ENCODE measurements at regions not wholly inside any gene's neighbourhood (a gene's known extent, or its start where the extent isn't known, plus 50 kb on each side); places are given as distances from the start of the nearest gene placed in this dataset.
"Not testable (repeated sequence)": the region's sequence is repeated elsewhere in the genome, so short reads cannot be mapped to it uniquely, and the experiment has no call there.

DNA sequence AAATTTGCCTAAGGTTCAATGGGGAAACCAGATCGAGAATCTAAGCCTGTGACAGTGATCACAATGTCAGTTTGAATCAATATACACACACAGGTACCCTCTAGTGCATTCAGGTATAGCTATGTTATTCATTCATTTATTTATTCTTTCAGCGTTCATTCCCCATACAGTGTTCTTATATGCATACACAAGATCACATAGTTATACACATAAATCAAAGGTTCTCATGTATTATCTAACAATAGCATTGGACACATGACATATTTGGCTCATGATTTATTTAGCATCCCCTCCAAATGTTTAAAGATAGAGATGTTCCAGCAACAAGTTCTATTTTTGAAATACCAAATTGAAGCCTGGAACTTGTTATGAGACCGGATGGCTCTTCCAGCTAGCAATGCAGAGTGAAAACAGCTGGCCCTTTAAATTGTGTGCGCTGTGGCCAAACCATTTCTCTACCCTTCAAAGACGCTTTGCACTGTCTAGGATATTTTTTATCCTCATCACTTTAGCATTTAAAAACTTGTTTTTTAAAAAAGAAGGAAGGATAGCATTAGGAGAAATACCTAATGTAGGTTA, 131.0 kb downstream of the ATXN3L start:
- no peak for FAIRE-seq
- no peak for DNase-seq (ENCODE audit: low spot score)

DNA sequence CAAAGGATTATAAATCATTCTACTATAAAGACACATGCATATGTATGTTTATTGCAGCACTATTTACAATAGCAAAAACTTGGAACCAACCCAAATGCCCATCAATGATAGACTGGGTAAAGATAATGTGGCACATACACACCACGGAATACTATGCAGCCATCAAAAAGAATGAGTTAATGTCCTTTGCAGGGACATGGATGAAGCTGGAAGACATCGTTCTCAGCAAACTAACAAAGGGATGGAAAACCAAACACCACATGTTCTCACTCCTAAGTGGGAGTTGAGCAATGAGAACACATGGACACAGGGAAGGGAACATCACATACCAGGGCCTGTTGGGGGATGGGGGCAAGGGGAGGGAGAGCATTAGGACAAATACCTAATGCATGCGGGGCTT, 133.2 kb downstream of the ATXN3L start:
- DNase-seq (ENCODE audit: low spot score); FAIRE-seq: not testable (repeated sequence)

DNA sequence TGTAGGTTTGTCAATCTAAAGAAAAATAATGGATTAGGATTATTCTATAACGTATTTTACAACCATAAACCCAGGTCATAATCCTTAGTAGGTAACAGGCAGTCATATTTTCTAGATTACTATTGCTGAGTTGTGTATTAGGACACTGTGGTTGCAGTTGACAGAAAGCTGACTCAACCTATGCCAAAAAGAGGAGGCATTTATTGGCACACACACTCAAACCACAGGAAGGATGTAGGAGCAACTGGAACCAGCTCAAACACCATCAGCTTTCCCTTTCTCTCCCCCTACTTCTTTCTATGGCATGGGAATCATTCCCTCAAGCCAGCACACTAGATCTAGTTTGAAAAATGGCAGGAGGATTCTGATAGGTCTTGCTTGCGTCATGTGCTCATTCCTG, 136.4 kb upstream of the FAM9C start:
- peak; percentile 20 for DNase-seq (ENCODE audit: low spot score)
- no peak for FAIRE-seq

DNA sequence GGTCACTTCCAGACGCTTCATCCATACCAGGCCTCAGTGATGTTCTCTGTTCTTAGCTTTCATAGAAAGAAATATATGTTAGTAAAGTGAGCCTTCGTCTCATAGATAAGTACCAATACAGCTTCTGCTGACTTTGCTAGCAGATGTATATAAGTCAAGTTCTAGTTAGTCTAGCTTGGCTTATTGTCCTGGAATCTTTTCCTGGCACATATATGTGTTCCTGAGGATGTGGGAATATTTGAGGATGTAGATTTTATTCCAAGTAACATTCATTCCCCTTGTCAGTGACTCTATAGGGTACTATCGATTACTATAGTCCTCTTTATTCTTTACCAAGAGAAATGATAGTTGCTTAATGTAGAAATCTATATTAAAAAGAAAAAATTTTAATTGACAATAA, 135.2 kb upstream of the FAM9C start:
- DNase-seq (ENCODE audit: low spot score): no peak
- FAIRE-seq: no peak

DNA sequence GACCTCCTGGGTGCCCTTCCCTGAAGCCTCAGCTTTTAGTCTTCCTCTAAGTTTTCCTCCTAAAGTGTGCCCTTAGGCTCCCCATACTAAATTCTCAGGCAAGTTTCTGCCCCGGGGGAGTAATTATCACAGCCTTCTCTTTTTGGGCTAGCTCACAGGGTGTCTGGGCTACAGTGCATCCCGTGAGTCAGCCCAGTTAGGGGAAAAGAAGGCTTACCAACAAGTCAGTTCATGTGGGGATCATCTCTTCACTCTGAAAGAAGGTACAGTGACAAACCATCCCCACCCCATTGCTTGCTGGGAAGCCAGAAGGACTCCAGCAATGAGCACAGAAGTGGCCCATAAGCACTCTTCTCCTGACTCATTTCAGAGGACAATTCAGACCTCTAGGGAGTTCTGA, 134.7 kb upstream of the FAM9C start:
- FAIRE-seq: no peak

DNA sequence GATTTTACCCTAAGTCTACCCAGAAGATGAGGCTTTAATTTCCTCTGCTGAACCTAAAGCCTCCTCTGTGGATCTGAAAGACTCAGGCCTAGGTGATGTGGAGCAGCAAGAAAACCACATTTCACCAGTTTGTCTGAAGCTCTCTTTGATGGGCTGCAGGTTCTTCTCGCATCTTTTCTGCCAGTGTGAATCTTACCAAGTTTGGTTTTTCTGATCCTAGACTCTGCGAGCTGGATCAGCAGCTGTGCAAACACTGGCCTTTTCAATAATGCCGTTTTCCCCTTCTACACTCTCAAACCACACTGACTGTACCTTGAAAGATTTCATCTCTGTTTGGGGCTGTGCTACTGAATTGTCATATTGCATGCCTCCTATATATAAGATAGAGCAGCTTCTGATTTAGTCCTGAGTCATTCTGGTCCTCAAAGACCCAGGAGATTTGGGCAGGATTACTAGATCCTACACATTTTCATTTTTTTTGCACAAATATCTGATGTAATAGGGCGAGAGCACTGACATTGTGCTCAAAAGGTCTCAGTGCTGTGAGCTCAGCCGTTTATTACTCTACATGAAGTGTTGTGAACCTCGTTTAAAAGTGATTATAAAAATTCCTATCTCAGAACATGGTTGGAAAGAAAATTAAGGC, 133.6 kb upstream of the FAM9C start:
- DNase-seq (ENCODE audit: low spot score): no peak

More for the DNA sequence above, 134.7 kb upstream of the FAM9C start:
- DNase-seq (ENCODE audit: low spot score): no peak

DNA sequence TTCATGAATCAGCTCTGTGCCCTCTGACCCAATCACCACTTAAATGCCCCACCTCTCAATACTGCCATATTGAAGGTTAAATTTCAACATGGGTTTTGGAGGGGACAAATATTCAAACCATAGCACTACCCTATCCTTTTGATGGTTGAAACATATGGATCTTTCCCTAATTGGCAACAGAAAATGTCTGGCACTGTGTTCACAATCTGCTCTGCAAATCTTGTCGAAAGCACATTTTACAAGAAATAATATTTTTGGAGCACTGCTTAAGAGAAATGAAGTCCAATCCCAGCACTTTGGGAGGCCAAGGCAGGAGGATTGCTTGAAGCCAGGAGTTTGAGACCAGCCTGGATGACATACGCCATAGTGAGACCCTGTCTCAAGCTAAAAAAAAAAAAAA, 130.6 kb upstream of the FAM9C start:
- DNase-seq (ENCODE audit: low spot score): no peak
- no peak for FAIRE-seq

More for the DNA sequence above, 133.6 kb upstream of the FAM9C start:
- FAIRE-seq: no peak

DNA sequence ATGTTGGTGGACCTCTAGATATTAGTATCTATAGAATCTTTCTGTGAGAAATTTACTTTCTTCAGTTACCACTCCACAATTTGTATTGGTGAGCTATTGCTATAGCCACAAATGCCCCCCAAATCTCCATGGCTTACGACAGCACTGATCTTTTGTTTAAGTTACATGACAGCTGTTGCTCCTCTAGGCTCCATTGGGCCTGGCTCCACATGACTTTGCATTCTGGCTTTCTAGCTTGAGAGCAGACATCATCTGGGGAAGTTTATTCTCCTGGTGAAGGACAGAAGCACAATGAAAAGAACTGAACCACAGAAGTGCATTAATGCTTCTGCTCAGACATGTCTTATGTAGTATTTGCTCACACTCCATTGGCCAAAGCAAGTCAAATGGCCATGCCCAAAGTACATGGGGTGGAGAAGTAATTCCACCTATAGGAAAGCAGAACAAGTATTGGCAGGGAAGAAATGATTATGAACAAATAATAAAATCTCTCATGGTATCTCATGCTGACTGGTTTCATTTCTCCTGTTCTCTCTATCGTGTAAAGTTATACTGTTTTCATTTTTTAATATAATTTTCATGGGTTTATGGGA, 126.6 kb upstream of the FAM9C start:
- no peak for DNase-seq (ENCODE audit: low spot score)
- no peak for FAIRE-seq

DNA sequence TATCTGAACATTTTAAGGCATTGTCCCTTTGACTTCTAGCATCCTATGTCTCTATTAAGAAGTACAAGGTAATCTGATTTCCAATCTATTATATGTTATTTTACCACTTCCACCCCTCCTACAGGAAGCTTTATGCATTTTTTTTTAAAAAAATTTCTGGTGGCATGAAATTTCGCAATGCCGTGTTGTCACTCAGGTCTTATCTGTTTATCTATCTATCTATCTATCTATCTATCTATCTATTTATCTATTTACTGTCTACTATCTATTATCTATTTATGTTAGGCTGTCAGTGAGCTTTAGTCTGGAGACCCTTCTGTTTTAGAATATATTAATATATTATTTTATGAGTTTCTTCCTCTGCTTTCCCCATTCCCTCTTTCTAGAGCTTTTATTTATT, 125.3 kb upstream of the FAM9C start:
- FAIRE-seq (no peak), DNase-seq (ENCODE audit: low spot score) (no peak)

DNA sequence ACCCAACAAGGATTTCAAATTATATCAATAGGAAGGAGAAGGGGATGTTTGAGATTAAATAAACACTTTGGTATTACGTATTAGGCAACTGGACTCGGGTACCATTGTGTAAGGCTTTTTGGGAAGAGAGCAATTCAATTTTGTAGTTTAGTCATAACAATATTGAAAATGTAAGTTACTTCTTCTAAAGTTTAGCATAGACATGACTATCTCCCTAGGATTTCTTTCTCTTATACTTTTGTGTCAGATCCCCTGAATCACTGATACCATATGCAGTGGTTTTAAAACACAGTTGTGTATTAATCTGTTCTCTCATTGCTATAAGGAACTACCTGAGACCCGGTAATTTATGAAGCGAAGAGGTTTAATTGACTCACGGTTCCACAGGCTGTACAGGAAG, 123.8 kb upstream of the FAM9C start:
- DNase-seq (ENCODE audit: low spot score) (no peak), FAIRE-seq (no peak)

DNA sequence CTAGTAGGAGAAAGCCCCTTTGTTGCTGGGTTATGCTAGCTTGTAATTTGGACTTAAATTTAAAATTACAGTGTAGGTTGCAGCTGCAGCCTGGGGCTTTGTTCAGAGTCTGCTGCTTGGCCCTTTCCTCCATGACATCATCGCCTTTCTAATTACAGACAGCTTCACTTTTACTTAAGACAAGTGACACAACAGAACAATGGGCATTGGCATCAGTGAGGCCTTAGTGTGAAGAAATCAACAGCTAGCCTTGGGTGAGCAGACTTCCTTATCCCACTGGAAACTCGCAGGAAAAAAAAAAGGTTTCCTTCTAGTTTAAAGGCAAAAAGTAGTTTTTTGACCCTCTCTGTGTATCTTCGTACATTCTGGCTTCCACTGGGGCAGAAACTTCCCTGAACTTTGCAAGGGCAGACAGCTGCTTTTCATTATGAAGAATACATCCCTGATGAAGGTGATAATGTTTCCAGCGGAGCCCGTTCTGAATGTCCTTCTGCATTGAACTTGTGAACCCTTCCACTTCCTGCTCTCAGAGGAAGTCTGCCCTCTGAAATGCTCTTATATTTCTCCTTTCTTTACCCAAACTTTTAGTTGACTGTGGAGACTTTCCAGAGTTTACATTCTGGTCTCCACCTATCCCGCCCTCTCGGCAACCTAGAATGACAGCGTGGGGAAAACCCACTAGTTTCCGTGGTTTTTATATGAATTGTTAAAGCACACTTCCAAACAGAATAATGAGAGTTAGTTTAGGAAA, 123.2 kb upstream of the FAM9C start:
- no peak for FAIRE-seq
- DNase-seq (ENCODE audit: low spot score): no peak

DNA sequence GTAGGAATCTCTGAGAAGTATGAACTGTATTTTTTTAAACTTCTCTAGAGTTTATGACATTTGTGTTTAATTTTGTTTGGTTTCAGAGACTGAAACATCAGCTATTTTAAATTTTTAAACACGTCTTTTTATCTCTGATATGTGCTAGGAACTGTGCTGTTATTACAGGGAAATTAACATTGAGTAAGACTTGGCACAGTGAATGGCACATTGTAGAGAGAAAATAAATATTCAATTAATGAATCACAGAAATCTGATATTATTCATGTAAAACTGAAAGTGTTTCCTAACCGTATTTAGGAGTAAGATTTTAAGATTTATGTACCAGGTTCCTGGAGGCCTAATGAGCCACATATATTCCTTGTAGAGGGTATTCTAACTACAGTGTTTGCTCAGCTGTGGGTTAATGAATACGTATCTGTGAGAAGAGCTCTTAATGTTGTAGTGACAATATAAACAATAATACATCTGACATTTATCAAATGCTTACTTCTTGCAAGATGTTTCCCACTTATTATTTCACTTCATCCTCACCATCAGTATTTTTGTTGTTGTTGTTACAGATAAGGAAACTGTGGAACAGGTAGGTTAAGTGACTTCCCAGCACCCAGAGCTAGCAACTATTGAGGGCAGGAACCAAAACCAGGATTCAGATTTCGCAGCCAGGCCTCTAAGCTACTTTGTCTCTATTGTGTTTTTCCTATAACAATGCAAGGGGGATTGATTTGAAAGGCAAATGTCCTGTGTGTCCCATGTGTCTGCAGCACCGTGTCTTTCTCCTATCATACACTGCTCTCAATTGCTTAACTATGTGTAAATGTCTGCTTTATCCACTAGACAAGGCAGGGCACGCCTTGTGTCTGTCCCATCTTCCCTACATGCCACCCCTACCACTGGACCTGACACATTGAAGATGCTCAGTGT, 121.1 kb upstream of the FAM9C start:
- no peak for DNase-seq (ENCODE audit: low spot score)
- no peak for FAIRE-seq

DNA sequence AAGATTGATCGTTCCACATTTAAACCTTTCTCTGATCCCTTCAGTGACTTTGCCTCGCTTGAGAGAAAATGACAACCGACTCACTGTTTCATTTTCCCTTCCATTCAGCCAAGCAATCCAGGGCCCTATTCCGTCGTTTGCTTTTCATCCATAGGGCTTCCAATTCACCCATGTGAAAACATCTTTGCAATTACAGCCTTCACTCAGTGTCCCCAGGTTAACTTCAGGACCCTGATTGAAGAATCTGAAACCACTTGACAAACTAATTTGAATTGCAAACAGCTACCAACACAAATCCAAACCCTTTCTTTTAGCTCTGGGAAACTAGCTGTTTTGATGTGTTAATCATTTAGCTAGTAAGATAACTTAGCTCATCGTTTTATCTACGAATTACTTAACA, 120.2 kb upstream of the FAM9C start:
- no peak for FAIRE-seq
- no peak for DNase-seq (ENCODE audit: low spot score)

DNA sequence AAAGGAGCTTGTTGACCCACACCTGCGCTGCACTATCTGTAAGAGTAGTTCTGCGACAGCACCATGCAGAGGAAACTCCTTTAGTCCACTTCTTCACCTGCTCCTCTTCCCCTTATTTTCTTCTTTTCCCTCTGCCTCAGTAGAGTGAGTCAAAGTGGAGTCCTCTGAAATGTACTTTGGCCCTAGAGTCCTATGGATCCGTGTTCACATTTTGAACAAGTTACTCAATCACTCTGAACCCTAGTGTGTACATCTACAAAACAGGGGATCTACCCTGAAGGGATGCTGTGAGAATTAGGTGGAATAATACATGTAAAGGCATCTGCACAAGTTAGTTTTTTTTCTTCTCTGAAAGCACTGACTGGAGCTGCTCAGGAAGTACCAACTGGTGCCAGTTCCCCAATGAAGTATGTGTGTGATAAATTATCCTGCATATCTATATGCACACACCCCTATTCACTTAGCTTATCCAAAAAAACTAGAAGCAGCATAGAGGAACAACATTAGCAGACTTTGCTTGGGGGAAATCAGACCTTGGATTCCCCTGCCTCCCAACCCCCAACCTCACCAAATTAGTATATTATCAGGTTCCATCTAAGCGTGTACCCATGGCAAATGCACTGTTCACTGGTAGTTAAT, 118.5 kb upstream of the FAM9C start:
- FAIRE-seq (no peak), DNase-seq (ENCODE audit: low spot score) (no peak)

DNA sequence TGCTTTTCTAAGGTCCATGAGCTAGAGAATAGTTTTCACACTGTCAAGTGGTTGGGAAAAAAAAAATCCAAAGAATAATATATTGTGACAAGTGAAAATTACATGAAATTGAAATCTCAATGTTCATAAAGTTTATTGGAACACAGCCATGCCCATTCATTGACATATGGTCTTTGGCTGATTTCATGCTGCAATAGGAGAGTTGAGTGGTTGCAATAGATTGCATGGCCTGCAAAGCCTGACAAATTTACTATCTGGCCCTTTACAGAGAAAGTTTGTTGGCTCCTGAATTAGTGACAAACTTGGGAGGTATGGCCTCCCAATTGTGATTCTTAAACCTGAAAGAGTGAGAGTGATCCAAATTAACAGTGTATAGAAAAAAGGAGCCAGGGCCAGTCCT, 115.5 kb upstream of the FAM9C start:
- FAIRE-seq: no peak

DNA sequence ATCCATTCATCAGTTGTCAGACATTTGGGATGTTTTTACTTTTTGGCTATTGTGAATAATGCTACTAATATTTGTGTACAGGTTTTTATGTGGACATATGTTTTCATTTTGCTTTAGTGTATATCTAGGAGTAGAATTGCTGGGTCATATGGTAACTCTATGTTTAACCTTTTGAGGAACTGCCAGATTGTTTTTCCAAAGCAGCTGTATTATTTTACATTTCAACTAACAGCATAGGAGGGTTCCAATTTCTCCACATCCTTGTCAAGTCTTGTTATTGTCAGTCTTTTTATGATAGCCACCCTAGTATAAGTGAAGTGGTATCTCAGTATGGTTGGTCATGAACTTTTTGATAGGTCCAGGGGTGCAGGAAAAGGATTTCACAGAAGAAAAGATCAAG, 114.5 kb upstream of the FAM9C start:
- FAIRE-seq (no peak), DNase-seq (ENCODE audit: low spot score) (no peak)

More for the DNA sequence above, 115.5 kb upstream of the FAM9C start:
- DNase-seq (ENCODE audit: low spot score): no peak

DNA sequence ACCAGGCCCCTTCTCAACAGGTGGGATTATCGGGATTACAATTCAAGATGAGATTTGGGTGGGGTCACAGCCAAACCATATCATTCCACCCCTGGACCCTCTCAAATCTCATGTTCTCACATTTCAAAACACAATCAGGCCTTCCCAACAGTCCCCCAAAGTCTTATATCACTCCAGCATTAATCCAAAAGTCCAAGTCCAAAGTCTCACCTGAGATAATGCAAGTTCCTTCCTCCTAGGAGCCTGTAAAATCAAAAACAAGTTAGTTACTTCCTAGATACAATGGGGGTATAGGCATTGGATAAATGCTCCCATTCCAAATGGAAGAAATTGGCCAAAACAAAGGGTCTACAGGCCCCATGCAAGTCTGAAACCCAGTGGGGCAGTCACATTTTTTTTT, 111.1 kb upstream of the FAM9C start:
- not testable (repeated sequence) for DNase-seq (ENCODE audit: low spot score); FAIRE-seq

DNA sequence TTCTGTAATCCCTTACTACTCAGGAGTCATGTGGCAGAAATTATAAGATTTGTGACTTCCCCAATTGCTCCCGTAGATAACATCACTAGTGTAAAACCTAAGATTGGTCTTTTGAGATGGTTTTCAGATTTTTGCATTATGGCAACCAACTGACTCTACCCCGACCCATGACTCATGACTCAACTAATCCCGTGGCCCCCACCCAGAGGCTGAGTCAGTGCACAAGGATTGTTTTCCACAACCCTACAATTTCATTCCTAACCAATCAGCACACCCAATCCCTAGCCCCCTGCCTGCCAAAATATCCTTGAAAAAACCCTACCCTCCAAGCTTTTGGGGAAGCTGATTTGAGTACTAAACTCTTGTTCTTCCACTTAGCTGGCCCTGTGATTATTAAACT, 109.4 kb upstream of the FAM9C start:
- DNase-seq (ENCODE audit: low spot score): no peak
- FAIRE-seq: no peak

DNA sequence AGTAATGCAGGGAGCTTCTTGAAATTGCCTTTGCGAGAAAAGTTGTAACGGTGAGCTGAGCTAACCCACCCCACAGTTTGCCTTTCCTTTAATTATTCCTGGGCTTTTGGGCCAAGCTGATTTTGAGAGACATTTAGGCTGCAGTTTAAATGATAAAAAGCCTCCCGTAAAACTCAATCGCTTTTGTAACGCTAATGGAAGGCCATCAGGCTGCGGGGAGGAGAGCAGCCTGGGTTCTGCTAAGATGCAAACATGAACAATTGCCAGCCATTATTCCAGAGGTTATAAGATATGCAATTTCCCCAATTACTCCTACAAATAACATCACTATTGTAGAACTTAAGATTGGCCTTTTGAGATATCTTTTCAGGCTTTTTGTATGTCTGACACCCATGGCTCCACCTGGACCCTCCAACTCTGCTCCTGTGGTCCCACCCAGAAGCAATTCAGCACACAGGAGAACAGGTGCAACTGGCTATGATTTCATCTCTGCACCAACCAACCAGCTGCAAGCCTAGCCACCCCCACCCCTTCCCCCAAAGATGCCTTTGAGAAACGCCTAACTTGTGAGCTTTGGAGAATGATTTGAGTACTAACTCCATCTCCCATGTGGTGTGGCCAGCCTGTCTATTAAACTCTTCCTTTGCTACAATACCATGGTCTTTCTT, 108.2 kb upstream of the FAM9C start:
- no peak for DNase-seq (ENCODE audit: low spot score)
- FAIRE-seq: no peak

DNA sequence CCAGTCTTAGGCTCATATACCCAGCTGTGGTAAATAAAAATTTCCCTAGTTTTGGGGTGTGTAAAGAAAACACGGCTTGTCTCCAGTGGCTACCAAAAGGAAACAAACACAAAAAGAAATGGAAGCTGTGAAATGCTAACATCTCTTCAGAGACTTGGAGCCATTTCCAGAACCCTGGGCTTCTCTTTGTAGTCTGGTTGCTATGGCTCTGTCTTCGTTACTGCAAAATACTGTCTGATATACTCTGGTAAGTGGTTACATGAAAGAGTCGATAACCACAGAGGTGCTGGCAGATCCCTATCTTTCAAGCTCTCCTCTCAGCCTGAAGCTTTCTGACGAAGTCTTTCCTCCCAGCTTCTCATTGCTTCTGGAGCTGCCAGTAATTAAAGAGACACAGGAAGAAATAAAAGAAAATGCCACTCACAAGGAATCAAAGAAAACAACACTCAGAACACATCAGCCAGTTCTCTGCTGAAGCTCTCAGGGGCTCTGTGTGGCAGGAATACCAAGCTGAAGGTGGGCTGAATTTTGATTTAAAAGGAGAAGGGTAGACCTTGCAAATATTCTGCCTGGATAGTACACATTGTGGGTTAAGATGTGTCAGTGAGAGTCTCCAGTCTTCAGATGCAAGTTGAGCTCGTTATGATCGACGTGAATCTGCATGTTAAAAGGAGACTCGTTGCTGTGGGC, 107.6 kb upstream of the FAM9C start:
- FAIRE-seq (no peak), DNase-seq (ENCODE audit: low spot score) (no peak)
